SK-MEL-5 (cell line): ENCODE measurements at regions not wholly inside any gene's neighbourhood (a gene's known extent, or its start where the extent isn't known, plus 50 kb on each side); places are given as distances from the start of the nearest gene placed in this dataset.

Experiments
- DNase-seq: peaks from one replicate; pipeline ENCODE4 v3.0.0-alpha.2; 2016; ENCODE audit warnings: low read depth, low spot score
- in situ Hi-C: cut with HindIII; loops from 2 replicates; pipeline ENCODE4 v1.10.0; 2016; ENCODE audit warnings: low sequenced_read_pairs, high pct_unique_total_duplicates, low pct_unique_long_range_greater_than_20kb

DNA sequence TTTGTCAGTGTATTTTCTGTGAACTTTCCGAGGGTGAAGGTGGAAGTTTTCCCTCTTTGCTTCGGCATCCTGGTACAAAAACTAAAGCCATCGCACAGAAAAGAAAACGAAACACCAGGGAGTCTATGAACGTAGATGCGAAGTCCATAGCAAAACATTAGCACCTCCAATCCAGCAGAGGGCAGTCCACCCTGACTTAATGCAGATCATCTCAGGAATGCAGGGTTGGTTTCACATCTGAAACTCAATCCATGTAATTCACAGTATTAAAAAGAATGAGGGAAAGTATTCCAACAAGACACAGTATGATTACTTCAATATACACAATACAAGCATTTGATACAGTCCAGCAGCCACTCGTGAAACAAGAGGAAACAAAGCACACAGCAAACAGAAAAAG is 70.8 kb downstream of the RTP5 start:
- DNase-seq = peak; percentile 53
- in situ Hi-C loops = no loop called here

DNA sequence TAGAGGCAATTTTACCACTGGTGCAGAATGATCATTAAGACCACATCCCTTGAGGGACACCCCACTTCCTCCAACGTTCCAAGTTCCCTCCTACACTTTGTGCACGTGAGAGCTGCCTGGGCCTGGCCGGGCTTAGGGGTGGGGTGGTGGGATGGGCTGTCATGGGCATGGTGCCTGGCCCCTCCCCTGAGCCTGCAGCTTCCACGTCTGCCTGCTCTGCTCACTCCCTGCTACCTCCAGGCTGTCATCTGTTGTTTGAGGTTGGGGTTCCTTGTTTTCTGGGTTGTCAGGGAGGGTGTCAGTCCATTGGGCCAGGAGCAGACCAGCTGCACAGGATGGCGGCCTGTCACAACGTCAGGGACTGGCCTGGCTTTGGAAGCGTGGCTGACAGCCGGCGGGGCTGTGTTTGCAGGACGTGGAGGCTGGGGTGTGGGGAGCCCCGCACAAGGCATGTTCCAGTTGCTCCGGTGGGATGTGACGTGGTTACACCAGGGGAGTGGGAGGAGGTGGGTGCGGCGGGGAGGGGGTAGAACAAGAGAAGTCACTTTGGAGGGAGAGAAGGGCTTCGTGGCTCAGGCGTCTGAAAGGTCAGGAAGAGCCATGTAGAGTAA is 72.3 kb downstream of the RTP5 start:
- DNase-seq = no peak
- in situ Hi-C loops = no loop called here

DNA sequence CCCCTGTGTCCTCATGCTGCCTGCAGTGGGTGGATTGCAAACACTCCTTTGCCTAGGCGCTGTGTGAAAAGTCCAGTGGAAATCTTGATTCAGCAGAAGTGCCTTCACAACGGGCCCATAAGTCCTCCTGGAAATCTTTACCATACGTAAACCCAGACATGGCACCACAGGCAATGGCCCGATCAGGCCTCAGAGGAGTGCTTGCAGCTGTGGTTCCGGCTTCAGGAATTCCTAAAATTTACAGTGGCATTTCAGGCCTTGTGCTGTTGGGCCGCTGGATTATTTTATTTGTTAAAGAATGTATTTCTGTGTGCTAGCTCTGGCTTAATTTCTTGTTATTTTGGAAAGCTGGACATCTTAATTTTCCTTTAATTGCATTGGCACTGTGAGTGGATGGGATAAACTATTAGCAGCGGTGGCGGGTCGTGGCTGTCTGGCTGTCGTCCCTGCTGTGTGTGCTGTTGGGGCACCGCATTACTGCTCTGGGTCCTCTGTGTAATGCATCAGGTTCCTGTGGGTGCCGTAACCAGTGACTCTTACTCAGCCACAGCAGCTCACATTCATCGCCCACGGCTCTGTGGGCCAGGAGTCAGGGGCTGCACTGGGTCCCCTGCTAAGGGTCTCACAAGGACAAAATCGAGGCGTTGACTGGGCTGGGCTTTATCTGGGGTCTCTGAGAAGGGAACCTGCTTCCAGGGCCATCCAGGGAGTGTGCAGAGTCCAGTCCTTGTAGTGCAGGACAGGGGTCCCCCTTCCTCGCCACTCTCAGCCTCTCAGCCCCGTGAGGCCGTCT is 73.1 kb downstream of the RTP5 start:
- in situ Hi-C loops = no loop called here

DNA sequence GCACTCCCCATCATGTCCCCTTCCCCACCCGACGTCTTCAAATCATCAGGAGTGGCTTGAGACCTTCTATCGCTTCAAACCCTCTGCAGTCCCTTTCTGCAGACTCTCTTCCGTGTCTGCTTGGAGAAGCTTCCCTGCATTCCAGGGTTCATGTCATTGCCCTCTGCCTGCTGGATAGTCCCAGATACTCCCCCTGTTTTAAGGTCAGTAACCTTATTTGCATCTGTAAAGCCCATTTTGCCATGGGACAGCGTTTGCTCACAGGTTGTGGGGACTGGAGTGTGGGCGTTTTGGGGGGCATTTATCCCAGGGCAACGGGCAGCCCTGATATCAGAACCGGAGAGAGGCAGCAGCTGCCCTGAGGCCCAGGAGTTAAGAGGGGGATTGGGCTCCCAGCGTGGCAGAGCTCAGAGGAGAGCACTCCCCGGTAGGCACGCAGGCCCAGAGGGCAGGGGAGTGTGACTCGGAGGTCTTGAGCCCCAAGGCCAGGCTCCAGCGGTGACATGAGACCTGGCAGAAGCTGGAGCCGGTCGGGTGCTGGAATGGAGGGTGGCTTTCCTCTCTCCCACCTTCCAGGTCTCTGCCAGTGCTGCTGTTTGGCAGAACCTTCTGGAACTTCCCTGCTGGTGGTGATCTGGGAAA is 73.8 kb downstream of the RTP5 start:
- in situ Hi-C loops = no loop called here
- DNase-seq = no peak

More for the DNA sequence above, 73.1 kb downstream of the RTP5 start:
- no peak for DNase-seq

DNA sequence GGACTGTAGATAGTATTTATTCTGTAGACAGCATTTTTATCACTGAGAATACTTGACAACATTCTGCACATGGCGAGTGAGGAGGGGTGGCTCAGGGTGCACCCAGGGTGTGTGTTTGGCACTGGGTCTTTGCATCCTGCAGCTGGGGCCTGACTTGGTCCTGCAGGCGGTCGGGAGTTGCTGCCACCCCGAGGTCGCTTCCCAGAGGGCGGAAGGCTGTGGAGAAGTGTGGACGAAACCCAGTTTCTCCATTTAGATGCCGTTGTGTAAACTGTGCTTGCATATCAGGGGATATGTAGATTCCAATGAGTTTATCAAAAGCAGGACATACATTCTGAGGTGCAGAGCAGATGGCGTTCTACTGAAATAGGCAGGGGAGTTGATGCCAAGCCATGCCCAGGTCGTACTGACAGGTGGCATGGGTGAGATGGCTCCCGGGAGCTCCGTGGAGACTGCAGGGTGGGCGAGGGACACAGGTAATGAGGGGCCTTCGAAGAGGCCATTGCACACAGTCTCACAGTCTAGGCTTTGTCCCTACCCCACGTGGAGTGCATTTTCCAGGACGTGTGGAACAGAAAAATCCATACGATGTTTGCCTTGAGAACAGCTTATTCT is 74.5 kb downstream of the RTP5 start:
- DNase-seq = no peak
- in situ Hi-C loops = no loop called here

DNA sequence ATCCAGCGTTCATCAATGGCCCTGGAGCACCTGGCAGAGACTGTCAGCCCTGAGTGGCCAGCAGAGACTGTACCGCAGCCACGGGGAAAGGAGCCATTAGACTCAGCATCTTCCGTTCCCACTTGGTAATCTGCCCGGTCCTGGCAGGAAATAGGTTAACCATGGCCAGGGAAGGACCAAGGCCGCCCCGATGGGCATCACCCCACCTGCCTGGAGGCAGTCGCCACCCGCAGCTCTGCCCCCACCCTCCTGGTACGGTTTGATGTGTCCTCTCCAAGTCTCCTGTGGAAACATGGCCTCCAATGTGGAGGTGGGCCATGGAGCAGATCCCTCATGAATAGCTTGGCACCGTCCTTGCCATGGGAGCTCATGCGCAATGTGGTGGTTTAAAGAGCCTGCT is 75.3 kb downstream of the RTP5 start:
- no peak for DNase-seq
- in situ Hi-C loops = no loop called here

DNA sequence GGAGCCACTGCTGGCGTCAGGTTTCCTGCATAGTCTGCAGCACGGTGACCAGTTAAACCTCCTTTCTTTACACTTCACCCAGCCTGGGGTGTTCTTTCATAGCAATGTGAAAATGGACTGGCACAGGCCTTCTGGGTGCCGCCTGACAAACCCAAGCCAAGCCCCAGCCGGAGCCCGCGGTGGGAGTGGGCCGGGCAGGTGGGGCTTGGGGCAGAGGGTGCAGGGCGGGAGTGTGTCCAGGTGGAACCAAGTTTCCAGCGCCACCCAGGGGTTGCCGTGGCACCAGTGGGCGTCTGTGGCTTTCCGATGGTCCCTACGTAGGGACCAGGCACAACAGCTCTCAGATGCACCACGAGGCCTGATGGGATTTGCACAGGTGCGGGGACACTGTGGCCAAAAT is 75.8 kb downstream of the RTP5 start:
- in situ Hi-C loops = no loop called here
- DNase-seq = no peak

DNA sequence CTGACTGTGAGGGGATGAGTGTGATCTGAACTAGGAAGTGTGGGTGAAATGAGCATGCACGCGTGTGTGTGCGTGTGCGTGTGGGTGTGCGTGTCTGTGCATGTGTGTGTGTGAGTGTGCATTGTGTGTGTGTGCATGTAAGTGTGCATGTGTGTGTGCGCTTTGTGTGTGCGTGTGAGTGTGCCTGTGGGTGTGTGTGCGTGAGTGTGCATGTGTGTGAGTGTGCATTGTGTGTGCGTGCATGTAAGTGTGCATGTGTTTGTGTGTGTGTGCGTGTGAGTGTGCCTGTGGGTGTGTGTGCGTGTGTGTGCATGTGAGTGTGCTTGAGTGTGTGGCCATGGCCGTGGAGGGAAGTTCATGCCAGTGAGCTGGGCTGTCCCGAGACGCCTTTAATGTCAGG is 76.3 kb downstream of the RTP5 start:
- in situ Hi-C loops = no loop called here
- no peak for DNase-seq

DNA sequence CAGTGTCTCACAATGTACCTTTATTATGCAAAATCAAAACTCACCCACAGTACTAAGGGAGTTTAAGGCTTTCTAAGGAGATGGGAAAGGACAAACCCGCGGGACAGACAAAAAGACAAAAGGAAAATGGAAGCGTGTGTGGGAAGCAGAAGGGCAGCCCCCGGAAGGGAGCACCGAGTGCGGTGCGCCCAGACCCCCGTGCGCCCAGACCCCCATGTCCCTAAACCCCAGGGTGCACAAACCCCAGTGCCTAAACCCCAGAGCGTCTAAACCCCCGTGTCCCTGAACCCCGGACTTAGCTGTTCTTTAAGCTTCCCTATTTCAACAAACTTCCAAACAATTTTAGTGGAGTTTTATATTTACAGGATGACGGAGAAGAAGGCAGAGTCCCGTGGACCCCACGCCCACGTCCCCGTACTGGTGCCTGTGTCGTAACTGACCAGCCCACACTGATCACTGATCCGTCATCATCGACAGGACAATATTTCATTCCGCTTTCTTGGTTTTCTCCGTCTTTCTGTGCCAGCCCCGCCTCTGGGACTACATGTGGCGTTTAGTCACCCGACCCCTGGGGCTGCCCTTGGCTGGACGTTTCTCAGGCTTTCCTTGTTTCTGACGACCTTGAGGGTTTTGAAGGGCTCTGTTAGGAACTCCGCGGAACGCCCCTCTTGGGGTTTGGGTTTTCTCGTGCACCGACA is 76.9 kb downstream of the RTP5 start:
- no peak for DNase-seq
- in situ Hi-C loops = no loop called here

DNA sequence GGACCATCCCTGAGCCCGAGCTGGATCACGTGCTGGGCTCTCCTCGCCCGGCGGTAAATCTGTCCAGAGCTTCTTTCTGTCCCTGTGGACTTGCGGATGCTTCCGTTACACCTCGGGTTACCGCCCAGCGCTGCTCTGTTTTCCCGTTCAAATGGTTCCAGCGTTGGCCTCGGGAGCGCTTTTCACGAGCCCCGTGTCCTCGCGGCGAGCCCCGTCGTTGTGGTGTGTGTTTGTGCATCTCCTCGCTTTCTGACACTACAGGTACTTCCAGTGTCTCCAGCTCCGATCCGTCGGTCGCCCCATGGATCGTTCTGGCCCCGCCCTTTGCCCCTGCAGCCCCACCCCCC is 77.4 kb downstream of the RTP5 start:
- DNase-seq = no peak
- in situ Hi-C loops = no loop called here

DNA sequence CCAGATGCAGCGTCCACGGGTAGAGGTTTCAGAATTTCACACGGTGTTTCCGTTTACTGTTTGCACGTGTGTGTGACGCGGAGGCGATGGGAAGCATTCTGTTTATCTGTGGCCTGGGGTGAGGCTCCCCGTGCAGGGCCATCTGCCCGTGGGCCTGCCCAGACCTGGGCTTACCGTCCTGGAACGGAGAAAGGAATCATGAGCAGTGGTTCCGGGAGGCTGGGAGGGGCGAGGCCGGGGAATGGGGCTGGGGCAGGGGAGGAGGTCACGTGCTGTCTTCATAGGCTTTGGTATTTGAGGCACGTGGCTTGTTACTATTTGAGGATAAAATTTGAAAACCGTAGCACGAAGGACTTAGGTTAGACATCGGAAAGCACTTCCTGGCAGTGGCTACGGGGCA is 77.9 kb downstream of the RTP5 start:
- in situ Hi-C loops = no loop called here

DNA sequence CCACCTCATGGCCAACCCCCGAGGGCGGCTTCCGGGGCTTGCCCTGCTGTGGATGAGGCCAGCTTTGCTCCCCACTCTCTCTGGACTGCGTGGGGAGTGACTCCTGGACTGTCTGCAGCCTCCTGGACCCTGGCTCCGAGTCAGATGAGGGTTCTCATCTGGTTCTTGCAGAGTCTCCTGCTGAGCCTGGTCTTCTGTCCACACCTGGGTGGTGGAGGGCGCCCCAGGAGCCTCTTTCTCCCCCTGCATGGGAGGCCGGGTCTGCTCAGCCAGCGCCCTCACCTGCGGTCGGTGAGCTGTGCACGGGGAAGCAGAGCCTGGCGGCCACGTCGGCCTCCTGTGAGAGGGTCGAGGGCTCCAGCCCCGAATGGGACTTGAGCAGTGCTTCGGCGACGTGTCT is 78.3 kb downstream of the RTP5 start:
- in situ Hi-C loops = no loop called here
- no peak for DNase-seq

More for the DNA sequence above, 77.9 kb downstream of the RTP5 start:
- no peak for DNase-seq

DNA sequence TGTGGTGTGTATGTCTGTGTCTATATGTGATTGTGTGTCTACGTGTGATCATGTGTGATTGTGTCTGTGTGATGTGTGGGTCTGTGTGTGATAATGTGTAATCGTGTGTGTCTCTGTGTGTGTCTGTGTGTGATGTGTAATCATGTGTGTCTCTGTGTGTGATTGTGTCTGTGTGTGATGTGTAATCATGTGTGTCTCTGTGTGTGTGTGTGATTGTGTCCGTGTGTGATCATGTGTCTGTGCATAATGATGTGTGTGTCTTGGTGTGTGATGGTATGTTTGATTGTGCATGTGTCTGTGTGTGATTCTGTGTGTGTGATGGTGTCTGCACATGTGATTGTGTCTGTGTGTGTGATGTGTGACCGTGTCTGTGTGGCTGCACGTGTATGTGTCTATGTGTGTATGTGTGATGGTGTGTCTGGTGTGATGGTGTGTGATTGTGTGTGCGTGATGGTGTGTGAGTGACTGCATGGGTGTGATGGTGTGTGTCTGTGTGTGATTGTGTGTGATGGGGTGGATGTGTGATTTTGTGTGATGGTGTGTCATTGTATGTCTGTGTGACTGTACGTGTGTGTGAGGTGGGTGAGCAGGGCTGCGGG is 78.9 kb downstream of the RTP5 start:
- in situ Hi-C loops = no loop called here
- no peak for DNase-seq

DNA sequence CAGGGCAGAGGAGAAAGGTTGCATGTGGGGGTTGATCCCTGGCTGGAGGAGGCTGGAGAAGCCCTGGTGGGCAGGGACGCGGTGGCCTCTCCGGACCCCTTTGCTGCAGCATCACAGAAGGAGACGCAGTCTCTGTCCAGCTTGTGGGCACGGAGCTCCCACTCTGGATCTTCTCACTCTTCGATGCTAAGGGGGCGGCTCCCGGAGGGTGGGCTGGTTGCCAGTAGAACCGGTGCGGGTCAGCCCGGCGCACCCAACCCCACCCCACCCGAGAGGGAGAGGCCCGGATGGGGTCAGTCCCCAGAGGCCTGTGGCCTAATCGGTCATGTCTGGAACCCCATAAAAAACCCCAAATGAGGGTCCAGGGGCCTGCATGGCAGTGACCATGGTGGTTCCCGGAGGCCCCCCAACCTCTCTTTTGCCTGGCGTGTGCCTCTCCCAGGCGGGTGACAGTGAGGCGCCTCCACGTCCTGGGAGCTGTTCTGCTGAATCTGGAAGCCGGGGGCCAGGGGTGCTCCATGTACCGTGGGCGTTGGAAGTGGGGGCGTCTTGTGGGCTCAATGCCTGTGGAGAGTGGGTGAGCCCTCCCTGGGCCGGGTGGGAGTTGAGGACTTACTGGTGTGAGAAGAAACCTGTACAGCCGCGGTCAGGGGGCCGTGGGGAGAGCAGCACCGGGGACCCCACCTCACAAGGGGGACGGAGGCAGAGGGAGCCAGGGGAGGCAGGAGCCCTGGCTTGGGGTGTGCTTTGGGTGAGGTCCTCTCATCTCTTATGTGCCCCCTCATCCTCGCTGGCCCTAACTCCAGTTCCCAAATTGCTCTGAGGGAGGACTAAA is 79.6 kb downstream of the RTP5 start:
- in situ Hi-C loops = no loop called here
- DNase-seq = no peak

DNA sequence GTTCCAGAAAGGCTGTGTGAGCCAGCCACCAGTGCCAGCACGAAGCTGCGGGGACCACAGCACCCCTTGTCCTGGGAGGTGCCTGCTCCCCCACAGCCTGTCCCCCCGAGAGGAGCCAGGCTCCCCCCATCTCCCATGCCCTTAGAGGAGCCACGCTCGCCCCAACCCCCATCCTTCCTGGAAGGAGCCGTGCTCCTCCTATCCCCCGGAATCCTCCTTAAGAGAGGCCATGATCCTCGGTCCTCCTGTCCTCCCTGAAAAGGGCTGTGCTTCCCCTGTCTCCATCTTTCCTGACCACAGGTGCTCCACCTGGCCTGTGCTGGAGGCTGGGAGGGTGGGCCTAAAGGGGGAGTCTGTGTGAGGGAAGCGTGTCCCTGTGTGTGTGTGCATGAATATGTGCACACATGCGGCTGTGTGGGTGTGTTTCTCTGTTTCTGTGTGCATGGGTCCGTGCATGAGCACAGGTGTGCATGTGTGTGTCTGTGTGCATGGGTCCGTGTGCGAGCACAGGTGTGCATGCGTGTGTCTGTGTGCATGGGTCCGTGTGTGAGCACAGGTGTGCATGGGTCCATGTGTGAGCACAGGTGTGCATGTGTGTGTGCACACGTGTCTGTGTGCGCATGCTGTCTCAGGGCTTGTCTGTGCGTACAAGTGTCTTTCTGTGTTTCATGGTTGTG is 80.3 kb downstream of the RTP5 start:
- in situ Hi-C loops = no loop called here
- DNase-seq = no peak

DNA sequence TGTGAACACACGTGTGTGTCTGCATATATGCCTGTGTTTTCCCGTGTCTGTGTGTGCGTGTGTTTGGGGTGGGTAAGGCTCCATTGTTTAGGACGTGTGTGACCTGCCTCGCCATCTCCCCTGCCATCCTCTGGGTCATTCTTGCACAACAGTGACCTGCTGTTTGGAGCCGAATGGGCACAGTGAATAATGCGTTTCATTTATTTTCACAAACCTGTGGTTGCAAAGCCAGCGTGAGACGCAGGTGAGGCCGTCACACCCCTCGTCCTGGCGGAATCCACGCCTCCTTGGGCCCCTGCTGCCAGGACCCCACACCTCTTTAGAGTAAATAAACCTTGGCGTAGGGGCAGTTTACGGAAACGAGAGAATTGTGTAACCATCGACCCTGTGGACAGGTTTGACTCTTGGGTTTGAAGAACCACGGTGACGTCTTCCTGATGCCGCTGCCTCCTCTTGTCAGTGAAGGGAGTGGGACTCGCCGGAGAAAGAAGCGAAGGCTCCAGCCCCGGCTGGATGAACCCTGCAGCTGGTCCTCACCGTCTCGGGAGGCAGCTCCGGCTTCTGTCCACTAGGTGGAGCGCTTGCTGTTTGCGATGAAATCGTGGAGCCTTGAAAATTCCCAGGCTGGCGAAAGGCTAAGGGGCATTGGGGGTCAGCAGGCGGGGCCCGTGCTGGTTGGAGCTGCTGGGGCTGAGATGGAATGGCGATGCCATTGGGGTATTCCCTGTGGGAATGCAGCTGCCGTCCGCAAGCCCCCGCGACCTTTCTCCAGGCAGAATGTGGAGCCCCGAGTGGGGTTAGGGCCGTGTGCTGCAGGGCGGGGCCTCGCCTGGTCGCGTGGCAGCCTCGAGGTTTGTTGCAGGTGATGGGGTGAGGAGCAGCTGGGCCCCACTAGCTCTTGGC is 81.1 kb downstream of the RTP5 start:
- peak; percentile 84 for DNase-seq

More for the DNA sequence above, 81.1 kb downstream of the RTP5 start:
- in situ Hi-C loops = no loop called here
